H9 (cell line): ENCODE measurements at regions not wholly inside any gene's neighbourhood (a gene's known extent, or its start where the extent isn't known, plus 50 kb on each side); places are given as distances from the start of the nearest gene placed in this dataset.

ENCODE experiments used
- DNase-seq: peaks from one replicate; pipeline ENCODE4 v3.0.0-alpha.2; 2017
- H2AFZ ChIP-seq: one replicate; pipeline ENCODE4 v1.6.1; 2013; ENCODE audit warnings: mild to moderate bottlenecking, low read length, control low read depth, moderate library complexity
- H2AK5ac ChIP-seq: 2 replicates; pipeline ENCODE4 v1.6.1; 2013; ENCODE audit warnings: low read length, control low read depth, mixed read lengths; ENCODE audit not compliant: insufficient read length
- H2BK120ac ChIP-seq: one replicate; pipeline ENCODE4 v1.6.1; 2013; ENCODE audit warnings: low read depth, mild to moderate bottlenecking, low read length, control low read depth, inconsistent platforms; ENCODE audit not compliant: poor library complexity, severe bottlenecking
- H2BK12ac ChIP-seq: 2 replicates; pipeline ENCODE4 v1.6.1; 2013; ENCODE audit warnings: low read length, control low read depth, mixed read lengths, low read depth; ENCODE audit not compliant: insufficient read length
- H2BK15ac ChIP-seq: 2 replicates; pipeline ENCODE4 v1.6.1; 2013; ENCODE audit warnings: low read depth, low read length, control low read depth
- H2BK20ac ChIP-seq: one replicate; pipeline ENCODE4 v1.6.1; 2013; ENCODE audit warnings: low read depth, mild to moderate bottlenecking, low read length, control low read depth, inconsistent platforms; ENCODE audit not compliant: poor library complexity, severe bottlenecking
- H2BK5ac ChIP-seq: 2 replicates; pipeline ENCODE4 v1.6.1; 2013; ENCODE audit warnings: low read length, control low read depth, mixed read lengths; ENCODE audit not compliant: insufficient read length
- H3K14ac ChIP-seq: 2 replicates; pipeline ENCODE4 v1.6.1; 2013; ENCODE audit warnings: low read length, control low read depth; ENCODE audit not compliant: insufficient read depth
- H3K18ac ChIP-seq: 2 replicates; pipeline ENCODE4 v1.6.1; 2013; ENCODE audit warnings: low read depth, mild to moderate bottlenecking, mixed read lengths, low read length, control low read depth; ENCODE audit not compliant: insufficient read length
- H3K23ac ChIP-seq: 2 replicates; pipeline ENCODE4 v1.6.1; 2013; ENCODE audit warnings: low read length, control low read depth, mixed read lengths, low read depth; ENCODE audit not compliant: insufficient read length
- H3K23me2 ChIP-seq: 2 replicates; pipeline ENCODE4 v1.6.1; 2013; ENCODE audit warnings: low read depth, mild to moderate bottlenecking, mixed read lengths, low read length, control low read depth; ENCODE audit not compliant: insufficient read length, poor library complexity, severe bottlenecking
- H3K27ac ChIP-seq: 2 replicates; pipeline ENCODE4 v1.5.1; 2013; ENCODE audit warnings: low read length, control low read depth, mixed read lengths, low read depth; ENCODE audit not compliant: insufficient read length
- H3K27me3 ChIP-seq: 2 replicates; pipeline ENCODE4 v1.6.1; 2013; ENCODE audit warnings: low read length, control low read depth, inconsistent platforms; ENCODE audit not compliant: insufficient read depth
- H3K4ac ChIP-seq: 2 replicates; pipeline ENCODE4 v1.6.1; 2013; ENCODE audit warnings: low read depth, mild to moderate bottlenecking, control low read depth, inconsistent platforms, low read length, moderate library complexity
- H3K4me1 ChIP-seq: 2 replicates; pipeline ENCODE4 v1.6.1; 2013; ENCODE audit warnings: low read length, control low read depth, inconsistent platforms; ENCODE audit not compliant: insufficient read depth
- H3K4me2 ChIP-seq: 2 replicates; pipeline ENCODE4 v1.6.1; 2013; ENCODE audit warnings: low read length, control low read depth, mixed read lengths; ENCODE audit not compliant: insufficient read length, insufficient read depth
- H3K56ac ChIP-seq: 2 replicates; pipeline ENCODE4 v1.6.1; 2013; ENCODE audit warnings: low read depth, mild to moderate bottlenecking, mixed read lengths, low read length, control low read depth; ENCODE audit not compliant: insufficient read length
- H3K79me1 ChIP-seq: 2 replicates; pipeline ENCODE4 v1.6.1; 2013; ENCODE audit warnings: low read depth, mild to moderate bottlenecking, moderate library complexity, low read length, control low read depth, inconsistent platforms; ENCODE audit not compliant: insufficient read depth, poor library complexity, severe bottlenecking
- H3K79me2 ChIP-seq: 2 replicates; pipeline ENCODE4 v1.6.1; 2013; ENCODE audit warnings: low read length, control low read depth, inconsistent platforms; ENCODE audit not compliant: insufficient read depth
- H3K9ac ChIP-seq: 2 replicates; pipeline ENCODE4 v1.6.1; 2013; ENCODE audit warnings: low read length, control low read depth, mixed read lengths; ENCODE audit not compliant: insufficient read length; ENCODE audit errors: extremely low read depth
- H3K9me3 ChIP-seq: one replicate; pipeline ENCODE4 v1.6.1; 2013; ENCODE audit warnings: low read depth, low read length, inconsistent platforms; ENCODE audit not compliant: control insufficient read depth
- H3T11ph ChIP-seq: one replicate; pipeline ENCODE4 v1.6.1; 2013; ENCODE audit warnings: mild to moderate bottlenecking, low read length, control low read depth, inconsistent platforms
- H4K20me1 ChIP-seq: one replicate; pipeline ENCODE4 v1.6.1; 2013; ENCODE audit not compliant: control insufficient read depth, insufficient read length, insufficient read depth
- H4K5ac ChIP-seq: 2 replicates; pipeline ENCODE4 v1.6.1; 2013; ENCODE audit warnings: low read depth, mild to moderate bottlenecking, mixed read lengths, low read length, control low read depth; ENCODE audit not compliant: insufficient read length
- H4K8ac ChIP-seq: replicated peaks from 2 replicates; pipeline ENCODE4 v1.6.1; 2013; ENCODE audit warnings: low read length, control low read depth, mixed read lengths, low read depth; ENCODE audit not compliant: insufficient read length
- H4K91ac ChIP-seq: 2 replicates; pipeline ENCODE4 v1.6.1; 2013; ENCODE audit warnings: low read depth, mild to moderate bottlenecking, moderate library complexity, mixed read lengths, low read length, control low read depth; ENCODE audit not compliant: insufficient read length
- H3K27ac Mint-ChIP-seq, 3 experiments: 2 replicates in 2 of 3; 3 replicates in 1 of 3; pipeline ENCODE4 v1.8.0; 2020 to 2021; ENCODE audit warnings: mixed read lengths in 3 of 3, mild to moderate bottlenecking in 1 of 3, moderate library complexity in 1 of 3
- H3K27me3 Mint-ChIP-seq: 2 replicates; pipeline ENCODE4 v1.8.0; 2021; ENCODE audit warnings: low read depth, mild to moderate bottlenecking, moderate library complexity, mixed read lengths
- H3K36me3 Mint-ChIP-seq, 3 experiments: 2 replicates in 2 of 3; 3 replicates in 1 of 3; pipeline ENCODE4 v1.8.0; 2020 to 2021; ENCODE audit warnings: low read depth in 3 of 3, mixed read lengths in 3 of 3; ENCODE audit not compliant: insufficient read depth in 1 of 3
- H3K4me1 Mint-ChIP-seq, 2 experiments: 2 replicates each; pipeline ENCODE4 v1.8.0; 2020; ENCODE audit warnings: mixed read lengths in 2 of 2
- H3K4me3 Mint-ChIP-seq, 2 experiments: 2 replicates in 1 of 2; 3 replicates in 1 of 2; pipeline ENCODE4 v1.8.0; 2020 to 2021; ENCODE audit warnings: mild to moderate bottlenecking in 2 of 2, mixed read lengths in 2 of 2, moderate library complexity in 1 of 2
- H3K9me3 Mint-ChIP-seq, 2 experiments: 2 replicates in 1 of 2; 3 replicates in 1 of 2; pipeline ENCODE4 v1.8.0; 2020; ENCODE audit warnings: mild to moderate bottlenecking in 2 of 2, mixed read lengths in 2 of 2, moderate library complexity in 1 of 2
- WGBS: extraction: QIAGEN DNeasy Blood & Tissue Kit; methylation state at CpG from one replicate; pipeline ENCODE4 v1.1.7; 2013; ENCODE audit warnings: missing lambda C conversion rate, low lambda C conversion rate, mixed read lengths; ENCODE audit not compliant: insufficient read length; ENCODE audit errors: extremely low coverage; 5-methylcytosine and 5-hydroxymethylcytosine counted together
- TF ChIP-seq, protein P1 (sequence below): fragments of 200-600 bp; sonication (generic); conservative IDR thresholded peaks from 3 replicates; pipeline ENCODE4 v1.8.0; 2021; ENCODE audit warnings: antibody characterized with exemption, mild to moderate bottlenecking

DNA sequence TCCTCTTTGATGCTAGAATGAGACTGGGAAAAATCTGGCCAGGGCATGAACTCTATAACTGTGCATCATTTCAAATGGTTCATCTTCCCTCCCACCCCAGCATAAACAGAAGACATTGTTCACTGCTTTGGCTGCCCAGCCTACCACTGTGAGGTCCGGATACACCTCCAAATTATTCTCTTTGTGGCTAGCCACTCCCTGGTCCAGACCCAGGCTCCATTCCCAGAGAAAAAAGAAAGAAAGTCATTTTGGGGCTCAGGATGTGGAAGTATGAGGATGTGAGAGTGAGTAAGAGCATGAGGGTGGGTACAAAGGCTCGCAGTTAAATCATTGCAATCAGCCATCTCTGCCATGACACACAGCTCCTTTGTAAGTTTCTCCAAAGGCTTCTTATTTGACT, 559.2 kb downstream of the PSAT1 start:
- Mint-ChIP-seq H3K9me3 (no peaks in the 10 kb centered on the region), H3K4me3 (no peak overlapping the region), H3K36me3 (no peaks in the 10 kb centered on the region), H3K27ac (no peak overlapping the region), H3K4me1 (no peaks in the 10 kb centered on the region), H3K27me3 (no peaks in the 10 kb centered on the region; the same call in 1 of the 2 replicates)
- no peaks in the 10 kb centered on the region for H3K4me1 ChIP-seq
- H3K9ac ChIP-seq: no peak overlapping the region
- no peaks in the 10 kb centered on the region for H3K79me2 ChIP-seq
- H3K9me3 ChIP-seq: no peaks in the 10 kb centered on the region
- H2AK5ac ChIP-seq: no peak overlapping the region
- no peak overlapping the region for H3T11ph ChIP-seq
- TF ChIP-seq, protein P1, sequence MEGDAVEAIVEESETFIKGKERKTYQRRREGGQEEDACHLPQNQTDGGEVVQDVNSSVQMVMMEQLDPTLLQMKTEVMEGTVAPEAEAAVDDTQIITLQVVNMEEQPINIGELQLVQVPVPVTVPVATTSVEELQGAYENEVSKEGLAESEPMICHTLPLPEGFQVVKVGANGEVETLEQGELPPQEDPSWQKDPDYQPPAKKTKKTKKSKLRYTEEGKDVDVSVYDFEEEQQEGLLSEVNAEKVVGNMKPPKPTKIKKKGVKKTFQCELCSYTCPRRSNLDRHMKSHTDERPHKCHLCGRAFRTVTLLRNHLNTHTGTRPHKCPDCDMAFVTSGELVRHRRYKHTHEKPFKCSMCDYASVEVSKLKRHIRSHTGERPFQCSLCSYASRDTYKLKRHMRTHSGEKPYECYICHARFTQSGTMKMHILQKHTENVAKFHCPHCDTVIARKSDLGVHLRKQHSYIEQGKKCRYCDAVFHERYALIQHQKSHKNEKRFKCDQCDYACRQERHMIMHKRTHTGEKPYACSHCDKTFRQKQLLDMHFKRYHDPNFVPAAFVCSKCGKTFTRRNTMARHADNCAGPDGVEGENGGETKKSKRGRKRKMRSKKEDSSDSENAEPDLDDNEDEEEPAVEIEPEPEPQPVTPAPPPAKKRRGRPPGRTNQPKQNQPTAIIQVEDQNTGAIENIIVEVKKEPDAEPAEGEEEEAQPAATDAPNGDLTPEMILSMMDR: no peak
- no peak overlapping the region for H4K5ac ChIP-seq
- H4K91ac ChIP-seq: no peak overlapping the region
- WGBS: no CpG with 5 or more reads among the region's 2 CpGs
- no peaks in the 10 kb centered on the region for H3K23me2 ChIP-seq
- no peak for DNase-seq
- H3K27ac ChIP-seq: no peak overlapping the region
- no peaks in the 10 kb centered on the region for H3K79me1 ChIP-seq
- no peak overlapping the region for H3K4ac ChIP-seq
- H2AFZ ChIP-seq: no peak overlapping the region
- H2BK120ac ChIP-seq: no peak overlapping the region
- H3K27me3 ChIP-seq: no peaks in the 10 kb centered on the region
- no peak overlapping the region for H2BK5ac ChIP-seq
- no peak overlapping the region for H4K8ac ChIP-seq
- H3K14ac ChIP-seq: no peak overlapping the region
- H4K20me1 ChIP-seq: no peaks in the 10 kb centered on the region
- H3K4me2 ChIP-seq: no peak overlapping the region
- H2BK20ac ChIP-seq: no peak overlapping the region
- H3K56ac ChIP-seq: no peak overlapping the region
- no peak overlapping the region for H3K18ac ChIP-seq
- no peak overlapping the region for H2BK12ac ChIP-seq
- H3K23ac ChIP-seq: no peak overlapping the region
- no peak overlapping the region for H2BK15ac ChIP-seq
